ENCODE measurements at regions not wholly inside any gene's neighbourhood (a gene's known extent, or its start where the extent isn't known, plus 50 kb on each side); places are given as distances from the start of the nearest gene placed in this dataset.

DNA sequence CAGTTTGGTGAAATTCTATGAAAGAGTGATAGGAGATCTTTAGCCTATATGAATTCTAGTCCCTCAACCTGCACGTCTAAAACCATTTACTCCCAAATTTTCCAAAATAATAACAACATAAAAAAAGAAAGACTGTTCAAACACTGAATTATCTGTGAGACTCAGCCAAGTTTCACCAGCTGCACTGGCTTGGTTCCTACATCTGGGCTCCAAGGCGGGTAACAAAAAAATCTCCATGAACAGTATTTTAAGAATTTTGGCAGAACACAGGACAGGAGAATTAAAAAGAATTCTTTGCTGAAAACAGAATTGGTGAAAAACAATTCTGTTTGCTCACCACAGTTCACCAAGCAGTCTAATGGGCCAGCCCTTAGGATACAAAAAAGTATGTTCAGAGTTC, 536.8 kb upstream of the ATP2B1 start:
- H3K9me3 Mint-ChIP-seq: no peaks in the 10 kb centered on the region
- no peak for TF ChIP-seq CTCF (IDR thresholded peaks at IDR 0.05)
- H3K4me3 Mint-ChIP-seq: no peak overlapping the region
- H3K27me3 Mint-ChIP-seq (ENCODE audit: insufficient read depth): peaks cover 1% of the 10 kb centered on the region
- no peak for DNase-seq
- H3K36me3 Mint-ChIP-seq (ENCODE audit: low read depth): no peaks in the 10 kb centered on the region
- H3K27ac Mint-ChIP-seq: no peak overlapping the region
- no peaks in the 10 kb centered on the region for H3K4me1 Mint-ChIP-seq (ENCODE audit: low read depth)

DNA sequence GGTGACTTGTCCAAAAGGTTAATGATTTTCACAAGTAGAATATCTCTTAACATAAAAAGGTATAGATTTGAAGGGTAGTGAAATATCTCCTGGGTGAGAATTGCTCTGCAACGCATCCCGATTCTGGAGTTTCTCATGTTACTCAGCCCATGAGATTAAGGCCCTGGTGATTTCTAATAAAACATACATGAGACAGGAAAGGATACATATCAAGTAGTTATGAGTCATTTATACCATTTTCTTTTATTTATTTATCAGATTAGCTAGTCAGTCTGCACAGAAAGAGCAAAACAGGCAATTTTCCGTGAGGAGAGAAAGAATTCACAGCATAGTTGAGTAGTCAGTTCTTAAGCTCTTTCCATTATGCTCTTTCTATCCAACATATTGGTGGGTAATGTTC, 535.6 kb upstream of the ATP2B1 start:
- no peaks in the 10 kb centered on the region for H3K9me3 Mint-ChIP-seq
- H3K4me1 Mint-ChIP-seq (ENCODE audit: low read depth): no peaks in the 10 kb centered on the region
- H3K27ac Mint-ChIP-seq: no peak overlapping the region
- DNase-seq: no peak
- H3K27me3 Mint-ChIP-seq (ENCODE audit: insufficient read depth): peaks cover 1% of the 10 kb centered on the region
- TF ChIP-seq CTCF (IDR thresholded peaks at IDR 0.05): no peak
- no peaks in the 10 kb centered on the region for H3K36me3 Mint-ChIP-seq (ENCODE audit: low read depth)
- H3K4me3 Mint-ChIP-seq: no peak overlapping the region

DNA sequence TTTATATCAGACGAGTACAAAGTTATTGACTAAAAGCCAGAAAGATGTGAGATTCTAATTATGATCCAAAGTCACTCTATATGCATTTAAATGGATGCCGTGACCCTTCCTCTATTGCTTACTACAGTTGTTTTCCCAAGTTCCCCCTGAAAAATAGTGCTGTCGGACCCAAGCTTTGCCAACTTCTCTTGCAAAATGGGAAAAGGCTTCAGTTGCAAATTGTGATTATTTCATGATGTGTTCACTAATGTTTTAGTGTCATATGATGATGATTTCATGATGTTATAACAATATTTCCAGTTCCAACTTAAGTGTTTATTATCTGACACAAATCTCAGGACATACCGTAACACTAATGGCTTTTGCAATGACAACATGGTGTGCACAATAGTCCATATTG, 534.6 kb upstream of the ATP2B1 start:
- Mint-ChIP-seq H3K36me3 (ENCODE audit: low read depth) (no peaks in the 10 kb centered on the region), H3K9me3 (no peaks in the 10 kb centered on the region), H3K4me3 (no peak overlapping the region), H3K27ac (no peak overlapping the region), H3K27me3 (ENCODE audit: insufficient read depth) (peaks cover 1% of the 10 kb centered on the region), H3K4me1 (ENCODE audit: low read depth) (no peaks in the 10 kb centered on the region)
- DNase-seq: no peak
- no peak for TF ChIP-seq CTCF (IDR thresholded peaks at IDR 0.05)

- no peak for DNase-seq
- Mint-ChIP-seq H3K4me3 (no peak overlapping the region), H3K9me3 (peaks cover 3% of the 10 kb centered on the region; the same call in 1 of the 2 replicates), H3K27me3 (ENCODE audit: insufficient read depth) (peaks cover 3% of the 10 kb centered on the region; the same call in 1 of the 2 replicates), H3K27ac (no peak overlapping the region), H3K4me1 (ENCODE audit: low read depth) (peaks cover 10% of the 10 kb centered on the region; the same call in 1 of the 2 replicates), H3K36me3 (ENCODE audit: low read depth) (no peaks in the 10 kb centered on the region)
- TF ChIP-seq CTCF (IDR thresholded peaks at IDR 0.05): no peak
These were observed 531.2 kb upstream of the ATP2B1 start for GRCh38 chr12:90239732-90240260.

DNA sequence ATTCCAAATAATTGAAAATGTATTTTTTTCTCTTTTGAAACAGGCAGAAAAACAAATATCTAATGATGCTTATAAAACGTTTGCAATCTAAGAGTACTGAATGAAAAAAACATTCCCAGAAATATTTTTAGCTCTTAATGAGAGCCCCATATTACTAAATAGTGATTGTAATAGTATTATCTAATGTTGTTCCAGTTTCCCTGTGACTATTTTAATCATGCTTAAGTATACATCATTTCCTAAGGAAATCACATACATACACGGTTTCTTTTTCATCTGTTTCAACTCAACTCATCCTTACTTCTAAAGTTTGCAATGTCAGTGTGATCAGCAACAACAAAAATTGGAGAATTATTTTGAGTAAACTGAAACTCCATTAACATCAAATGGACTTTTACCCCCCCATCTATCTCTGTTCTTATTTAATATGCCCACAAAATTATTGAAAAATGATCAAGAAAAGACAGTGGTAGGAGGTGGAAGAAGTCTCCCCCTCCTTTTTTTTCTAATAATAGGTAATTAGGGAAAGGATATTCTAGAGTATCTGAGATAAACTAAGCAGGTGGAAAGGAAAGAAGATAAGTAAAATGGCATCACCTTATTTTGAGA, 530.1 kb upstream of the ATP2B1 start:
- Mint-ChIP-seq H3K36me3 (ENCODE audit: low read depth) (no peaks in the 10 kb centered on the region), H3K4me1 (ENCODE audit: low read depth) (peaks cover 19% of the 10 kb centered on the region), H3K4me3 (no peak overlapping the region), H3K9me3 (peaks cover 3% of the 10 kb centered on the region; the same call in 1 of the 2 replicates), H3K27ac (no peak overlapping the region), H3K27me3 (ENCODE audit: insufficient read depth) (peaks cover 3% of the 10 kb centered on the region; the same call in 1 of the 2 replicates)
- DNase-seq: no peak
- no peak for TF ChIP-seq CTCF (IDR thresholded peaks at IDR 0.05)
